T-helper 1 cell treated with Interleukin-12 subunit alpha and Interleukin-12 subunit beta and Interleukin-4 antibody, amounts not matched to agents 30 ng/mL and 1 ng/mL, for 36 hours (primary cell): ENCODE measurements at regions not wholly inside any gene's neighbourhood (a gene's known extent, or its start where the extent isn't known, plus 50 kb on each side); places are given as distances from the start of the nearest gene placed in this dataset.

ENCODE experiments used
- intact Hi-C: fragments of 100-400 bp; cut with micrococcal nuclease; formaldehyde crosslinking; loops from one replicate; pipeline ENCODE4 v1.15.1; 2024

GRCh38 chr11:70020336-70021214 is 57.5 kb upstream of the ANO1 start:
- intact Hi-C loops = no loop called here

- intact Hi-C loops = no loop called here
Observed at GRCh38 chr11:70021586-70021985, 56.5 kb upstream of the ANO1 start.

- intact Hi-C loops = no loop called here
Observed at GRCh38 chr11:70024036-70024772, 53.9 kb upstream of the ANO1 start.

GRCh38 chr11:70024773-70025045 is 53.4 kb upstream of the ANO1 start:
- intact Hi-C loops = no loop called here

GRCh38 chr11:70025308-70025707 is 52.8 kb upstream of the ANO1 start:
- intact Hi-C loops = no loop called here

GRCh38 chr11:70026012-70026411 is 52.1 kb upstream of the ANO1 start:
- intact Hi-C loops = no loop called here

- intact Hi-C loops = no loop called here
Observed at GRCh38 chr11:70026726-70027125, 51.4 kb upstream of the ANO1 start.

- intact Hi-C loops = no loop called here
Observed at GRCh38 chr11:70027451-70027850, 50.7 kb upstream of the ANO1 start.

GRCh38 chr11:70028147-70028855 is 49.8 kb upstream of the ANO1 start:
- intact Hi-C loops = no loop called here
